ENCODE measurements at regions not wholly inside any gene's neighbourhood (a gene's known extent, or its start where the extent isn't known, plus 50 kb on each side); places are given as distances from the start of the nearest gene placed in this dataset.

DNA sequence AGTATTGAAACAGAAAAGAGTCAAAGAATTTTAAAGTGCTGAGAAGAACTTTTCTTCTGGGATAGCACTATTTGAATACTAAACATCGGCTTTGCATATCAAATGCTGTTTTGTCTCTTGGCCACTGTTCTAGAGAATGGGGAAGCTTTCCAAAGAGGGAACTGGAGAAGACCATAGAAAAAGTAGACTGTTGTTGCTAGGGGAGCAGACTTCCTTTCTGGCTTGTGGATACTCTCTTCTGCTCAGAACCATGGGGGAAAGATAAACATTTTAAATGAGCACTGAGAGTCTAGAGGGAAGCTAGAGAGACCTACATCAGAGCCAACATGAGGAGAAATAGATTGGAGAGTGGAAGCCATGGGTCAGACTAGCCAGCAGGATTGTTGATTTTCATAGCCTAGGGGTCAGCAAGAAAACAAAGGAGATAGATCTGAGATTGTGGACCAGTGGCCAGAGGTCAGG lies 315.7 kb downstream of the KCTD12 start:
- H3K36me3 Mint-ChIP-seq (ENCODE audit: insufficient read depth), result no peaks in the 10 kb centered on the region
- no peaks in the 10 kb centered on the region for H3K27me3 Mint-ChIP-seq
- H3K4me1 Mint-ChIP-seq (ENCODE audit: low read depth in 2 of 2), result no peaks in the 10 kb centered on the region
- H3K9me3 Mint-ChIP-seq, result no peaks in the 10 kb centered on the region
- DNase-seq (no peak), ATAC-seq (replicated peaks) (no peak)
- H3K27ac Mint-ChIP-seq, result no peak overlapping the region
- no peak overlapping the region for H3K4me3 Mint-ChIP-seq

- Mint-ChIP-seq H3K36me3 (ENCODE audit: insufficient read depth) (no peaks in the 10 kb centered on the region), H3K27ac (no peak overlapping the region), H3K27me3 (no peaks in the 10 kb centered on the region), H3K4me1 (ENCODE audit: low read depth in 2 of 2) (no peaks in the 10 kb centered on the region), H3K4me3 (no peak overlapping the region), H3K9me3 (peaks cover 0 to 2% of the 10 kb centered on the region in 2 donors)
- ATAC-seq (replicated peaks), result no peak
- DNase-seq, result no peak
Measured at GRCh38 chr13:76556627-76557026, 329.6 kb downstream of the KCTD12 start.

- no peak overlapping the region for H3K27ac Mint-ChIP-seq
- DNase-seq, result no peak
- no peaks in the 10 kb centered on the region for H3K36me3 Mint-ChIP-seq (ENCODE audit: insufficient read depth)
- no peaks in the 10 kb centered on the region for H3K4me1 Mint-ChIP-seq (ENCODE audit: low read depth in 2 of 2)
- H3K4me3 Mint-ChIP-seq, result no peak overlapping the region
- no peaks in the 10 kb centered on the region for H3K27me3 Mint-ChIP-seq
- ATAC-seq (replicated peaks), result no peak
- H3K9me3 Mint-ChIP-seq, result peaks cover 2 to 6% of the 10 kb centered on the region in 2 donors
Measured at GRCh38 chr13:76552807-76553206, 333.4 kb downstream of the KCTD12 start.

DNA sequence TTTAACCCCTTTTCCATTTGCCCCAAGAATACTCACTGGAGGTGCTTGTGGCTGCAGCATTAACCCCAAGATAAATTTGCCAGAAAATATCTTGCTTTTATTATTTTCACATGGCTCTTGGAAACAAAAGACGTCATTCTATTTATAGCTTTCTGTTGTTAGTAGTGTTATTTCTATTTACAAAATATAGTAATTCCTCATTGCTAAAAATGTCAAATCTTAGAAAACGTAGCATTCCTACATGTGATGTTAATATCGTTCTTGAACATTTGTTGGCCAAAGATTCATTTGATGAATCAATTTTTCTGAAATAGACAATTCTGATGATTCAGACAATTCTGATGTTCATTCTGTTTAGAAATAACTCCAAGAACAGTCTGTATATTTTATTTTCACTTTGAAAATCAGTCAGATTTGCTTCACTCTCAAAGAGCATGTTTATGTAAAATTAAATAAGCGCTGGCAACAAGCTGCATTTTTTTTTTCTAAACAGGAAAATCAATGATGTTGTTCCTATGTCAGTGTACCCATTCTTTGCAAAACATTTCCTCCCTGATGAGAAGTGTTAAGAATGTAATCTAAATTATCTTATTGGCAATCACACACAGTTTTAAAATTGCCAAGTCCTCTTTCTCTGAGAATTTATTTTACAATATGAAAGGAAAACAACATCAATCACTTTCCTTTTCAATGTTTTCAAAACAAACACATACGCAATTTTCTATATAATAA lies 334.0 kb downstream of the KCTD12 start:
- Mint-ChIP-seq H3K4me1 (ENCODE audit: low read depth in 2 of 2) (no peaks in the 10 kb centered on the region), H3K9me3 (peaks cover 0 to 6% of the 10 kb centered on the region in 2 donors), H3K27me3 (no peaks in the 10 kb centered on the region), H3K4me3 (no peak overlapping the region), H3K36me3 (ENCODE audit: insufficient read depth) (no peaks in the 10 kb centered on the region), H3K27ac (no peak overlapping the region)
- ATAC-seq (replicated peaks), result no peak
- no peak for DNase-seq

DNA sequence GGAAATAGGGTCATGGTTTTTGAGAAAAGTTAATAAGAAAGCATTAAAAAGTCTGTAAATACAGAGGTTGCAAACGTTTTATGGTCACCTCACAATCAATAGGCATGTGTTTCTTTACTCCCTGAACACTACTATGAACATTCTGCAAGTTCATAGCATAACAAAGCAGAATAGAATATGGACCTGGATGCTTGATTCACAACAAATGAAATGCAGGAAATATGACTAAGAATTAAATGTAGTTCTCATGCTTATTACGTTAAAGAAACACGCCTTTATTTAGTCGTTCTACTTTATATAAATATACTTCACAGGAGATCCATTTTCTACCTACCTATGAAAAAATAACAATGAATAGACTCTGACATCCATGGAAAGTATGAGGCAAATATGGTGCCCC lies 344.0 kb downstream of the KCTD12 start:
- ATAC-seq (replicated peaks) (no peak), DNase-seq (no peak)
- Mint-ChIP-seq H3K4me1 (ENCODE audit: low read depth in 2 of 2) (no peaks in the 10 kb centered on the region), H3K4me3 (no peak overlapping the region), H3K36me3 (ENCODE audit: insufficient read depth) (no peaks in the 10 kb centered on the region), H3K9me3 (peaks cover 0 to 1% of the 10 kb centered on the region in 2 donors), H3K27me3 (no peaks in the 10 kb centered on the region), H3K27ac (no peak overlapping the region)

GRCh38 chr13:76538004-76538403 lies 348.2 kb downstream of the KCTD12 start:
- Mint-ChIP-seq H3K36me3 (ENCODE audit: insufficient read depth) (no peaks in the 10 kb centered on the region), H3K4me1 (ENCODE audit: low read depth in 2 of 2) (no peaks in the 10 kb centered on the region), H3K27me3 (no peaks in the 10 kb centered on the region), H3K27ac (no peak overlapping the region), H3K9me3 (peaks cover 0 to 5% of the 10 kb centered on the region in 2 donors), H3K4me3 (no peak overlapping the region)
- DNase-seq (no peak), ATAC-seq (replicated peaks) (no peak)

GRCh38 chr13:76533251-76533650 lies 353.0 kb downstream of the KCTD12 start:
- Mint-ChIP-seq H3K4me3 (no peak overlapping the region), H3K4me1 (ENCODE audit: low read depth in 2 of 2) (no peaks in the 10 kb centered on the region), H3K27ac (no peak overlapping the region), H3K36me3 (ENCODE audit: insufficient read depth) (no peaks in the 10 kb centered on the region), H3K9me3 (peaks cover 1 to 5% of the 10 kb centered on the region in 2 donors), H3K27me3 (no peaks in the 10 kb centered on the region)
- no peak for DNase-seq
- no peak for ATAC-seq (replicated peaks)

DNA sequence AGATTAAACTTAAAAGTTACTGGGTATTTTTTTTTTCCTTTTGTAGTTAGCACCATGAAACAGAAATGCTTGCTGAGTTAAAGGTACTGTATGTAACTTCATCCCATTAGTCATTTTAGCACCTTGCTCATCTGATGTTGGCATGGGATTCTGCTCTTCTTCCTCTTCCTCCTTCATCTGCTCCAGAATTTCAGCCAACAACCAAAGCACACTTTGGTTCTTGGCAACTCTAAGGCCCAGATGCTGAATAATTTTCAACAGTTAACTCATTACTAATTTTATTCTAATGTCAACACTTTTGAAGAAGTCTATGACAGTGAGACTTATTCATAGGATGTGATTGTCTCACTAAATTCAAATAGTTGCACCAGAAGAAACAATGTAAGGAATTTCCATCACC lies 359.2 kb downstream of the KCTD12 start:
- no peak overlapping the region for H3K27ac Mint-ChIP-seq
- DNase-seq, result no peak
- ATAC-seq (replicated peaks), result no peak
- no peak overlapping the region for H3K4me3 Mint-ChIP-seq
- no peaks in the 10 kb centered on the region for H3K27me3 Mint-ChIP-seq
- no peaks in the 10 kb centered on the region for H3K4me1 Mint-ChIP-seq (ENCODE audit: low read depth in 2 of 2)
- H3K9me3 Mint-ChIP-seq, result no peaks in the 10 kb centered on the region
- no peaks in the 10 kb centered on the region for H3K36me3 Mint-ChIP-seq (ENCODE audit: insufficient read depth)

- DNase-seq (no peak), ATAC-seq (replicated peaks) (no peak)
- no peaks in the 10 kb centered on the region for H3K36me3 Mint-ChIP-seq (ENCODE audit: insufficient read depth)
- H3K9me3 Mint-ChIP-seq, result no peaks in the 10 kb centered on the region
- H3K4me1 Mint-ChIP-seq (ENCODE audit: low read depth in 2 of 2), result no peaks in the 10 kb centered on the region
- no peak overlapping the region for H3K27ac Mint-ChIP-seq
- no peak overlapping the region for H3K4me3 Mint-ChIP-seq
- H3K27me3 Mint-ChIP-seq, result no peaks in the 10 kb centered on the region
Measured at GRCh38 chr13:76523740-76524340, 362.4 kb downstream of the KCTD12 start.

GRCh38 chr13:76522083-76522755 lies 364.0 kb downstream of the KCTD12 start:
- no peak for ATAC-seq (replicated peaks)
- Mint-ChIP-seq H3K4me3 (no peak overlapping the region), H3K36me3 (ENCODE audit: insufficient read depth) (no peaks in the 10 kb centered on the region), H3K27ac (no peak overlapping the region), H3K9me3 (no peaks in the 10 kb centered on the region), H3K27me3 (no peaks in the 10 kb centered on the region), H3K4me1 (ENCODE audit: low read depth in 2 of 2) (no peaks in the 10 kb centered on the region)
- DNase-seq, result no peak

DNA sequence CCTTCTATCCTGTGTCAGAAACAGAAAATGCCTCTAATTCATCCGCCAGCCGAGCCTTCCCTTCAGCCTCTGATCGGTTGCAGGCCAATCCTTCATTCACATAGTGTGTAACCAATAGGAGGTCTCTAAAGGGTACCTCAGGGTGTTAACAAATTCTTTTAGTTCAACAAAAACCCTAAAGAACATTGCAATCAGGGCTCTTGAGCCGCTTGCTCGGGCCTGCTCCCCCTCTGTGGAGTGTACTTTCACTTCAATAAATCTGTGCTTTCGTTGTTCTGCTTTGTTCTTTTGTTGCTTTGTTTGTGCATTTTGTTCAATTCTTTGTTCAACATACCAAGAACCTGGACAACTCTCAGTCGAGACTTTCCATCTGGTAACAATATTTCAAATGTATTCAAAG lies 366.5 kb downstream of the KCTD12 start:
- Mint-ChIP-seq H3K27ac (no peak overlapping the region), H3K4me1 (ENCODE audit: low read depth in 2 of 2) (no peaks in the 10 kb centered on the region)

DNA sequence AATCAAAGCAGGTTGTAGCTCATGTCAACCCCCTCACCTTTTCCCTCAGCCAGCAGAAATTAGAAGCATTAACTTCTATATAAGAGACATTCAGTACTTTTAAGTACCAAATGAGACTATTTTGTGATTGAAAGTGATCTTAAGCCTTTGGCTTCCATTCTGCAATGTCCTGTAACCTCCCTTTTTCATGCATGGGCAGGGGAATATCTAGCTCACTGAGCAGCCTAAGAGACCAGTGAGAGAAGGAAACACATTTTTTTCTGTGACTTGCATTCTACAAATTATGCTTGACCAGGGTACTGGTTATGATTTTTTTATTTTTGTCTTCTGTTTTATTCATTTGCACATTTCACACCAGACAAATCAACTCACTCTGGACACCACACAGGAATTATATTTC lies 369.6 kb downstream of the KCTD12 start:
- no peak for ATAC-seq (replicated peaks)
- DNase-seq, result no peak
- no peaks in the 10 kb centered on the region for H3K27me3 Mint-ChIP-seq
- H3K9me3 Mint-ChIP-seq, result no peaks in the 10 kb centered on the region
- H3K4me1 Mint-ChIP-seq (ENCODE audit: low read depth in 2 of 2), result no peaks in the 10 kb centered on the region
- H3K36me3 Mint-ChIP-seq (ENCODE audit: insufficient read depth), result no peaks in the 10 kb centered on the region
- H3K27ac Mint-ChIP-seq, result no peak overlapping the region
- no peak overlapping the region for H3K4me3 Mint-ChIP-seq

More for the DNA sequence above, 366.5 kb downstream of the KCTD12 start:
- Mint-ChIP-seq H3K4me3 (no peak overlapping the region), H3K36me3 (ENCODE audit: insufficient read depth) (no peaks in the 10 kb centered on the region), H3K9me3 (no peaks in the 10 kb centered on the region), H3K27me3 (no peaks in the 10 kb centered on the region)
- no peak for DNase-seq
- ATAC-seq (replicated peaks), result no peak

DNA sequence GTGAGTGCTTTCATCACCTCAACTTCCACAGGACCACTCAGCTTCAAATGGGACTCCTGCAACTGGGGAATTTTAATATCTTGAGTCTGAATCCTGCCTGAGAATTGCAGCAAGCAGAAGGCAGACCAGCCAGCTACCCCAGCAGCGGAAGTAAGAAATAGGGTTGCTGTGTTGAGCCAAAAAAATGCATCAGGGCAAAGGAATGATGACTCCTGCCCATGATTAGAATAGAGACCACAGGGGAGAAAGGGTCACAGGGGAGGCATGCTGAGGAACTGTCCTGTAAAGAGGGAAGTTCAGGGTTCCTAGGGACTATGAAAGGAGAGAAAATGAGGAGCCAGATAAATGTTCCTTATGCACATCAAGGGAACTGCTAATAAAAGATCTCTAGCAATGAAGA lies 370.2 kb downstream of the KCTD12 start:
- no peak overlapping the region for H3K27ac Mint-ChIP-seq
- H3K36me3 Mint-ChIP-seq (ENCODE audit: insufficient read depth), result no peaks in the 10 kb centered on the region
- no peaks in the 10 kb centered on the region for H3K27me3 Mint-ChIP-seq
- H3K4me3 Mint-ChIP-seq, result no peak overlapping the region
- H3K4me1 Mint-ChIP-seq (ENCODE audit: low read depth in 2 of 2), result no peaks in the 10 kb centered on the region
- H3K9me3 Mint-ChIP-seq, result no peaks in the 10 kb centered on the region
- DNase-seq (no peak), ATAC-seq (replicated peaks) (no peak)

DNA sequence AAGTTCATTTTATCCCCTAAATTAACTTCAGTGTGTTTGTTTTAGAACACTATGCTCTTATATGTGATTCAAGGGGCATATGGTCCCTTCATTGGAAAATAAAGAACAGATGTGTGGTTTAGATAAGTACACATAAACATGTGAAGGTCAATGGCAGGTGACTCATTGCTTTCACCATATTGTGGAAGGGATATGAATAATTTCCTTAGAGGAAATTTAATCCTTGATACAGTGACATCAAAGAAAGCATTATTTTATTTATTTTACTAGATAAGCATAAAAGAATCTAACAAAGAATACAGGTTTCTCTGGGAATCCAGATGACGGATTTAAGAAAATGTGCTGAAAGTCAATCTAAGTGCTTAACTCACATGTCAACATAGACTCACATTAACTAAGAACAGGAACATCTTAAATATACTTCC lies 373.5 kb downstream of the KCTD12 start:
- Mint-ChIP-seq H3K27ac (no peak overlapping the region), H3K27me3 (no peaks in the 10 kb centered on the region), H3K9me3 (no peaks in the 10 kb centered on the region), H3K4me3 (no peak overlapping the region), H3K36me3 (ENCODE audit: insufficient read depth) (no peaks in the 10 kb centered on the region), H3K4me1 (ENCODE audit: low read depth in 2 of 2) (no peaks in the 10 kb centered on the region)
- ATAC-seq (replicated peaks) (no peak), DNase-seq (no peak)

All from effector memory CD8-positive, alpha-beta T cell (primary cell).